ENCODE measurements at regions not wholly inside any gene's neighbourhood (a gene's known extent, or its start where the extent isn't known, plus 50 kb on each side); places are given as distances from the start of the nearest gene placed in this dataset.

GRCh38 chr18:10195529-10195928 lies 258.9 kb upstream of the APCDD1 start:
- no peaks in the 10 kb centered on the region for H3K9me3 ChIP-seq (ENCODE audit: control insufficient read depth, insufficient read depth, low read depth, low read length)
- in situ Hi-C loops (cut with HindIII; ENCODE audit: low pct_unique_long_range_greater_than_20kb, low sequenced_read_pairs), result no loop called here
- TF ChIP-seq REST (IDR thresholded peaks at IDR 0.05; ENCODE audit: insufficient read depth in 1 of 2, low read depth in 2 of 2, low read length in 1 of 2), result no peak
- TF ChIP-seq POLR2AphosphoS5 (IDR thresholded peaks at IDR 0.05; ENCODE audit: low read depth, low read length), result no peak
- TF ChIP-seq TCF7L2 (IDR thresholded peaks at IDR 0.05; ENCODE audit: low read depth, low read length), result no peak
- TF ChIP-seq, protein P1, sequence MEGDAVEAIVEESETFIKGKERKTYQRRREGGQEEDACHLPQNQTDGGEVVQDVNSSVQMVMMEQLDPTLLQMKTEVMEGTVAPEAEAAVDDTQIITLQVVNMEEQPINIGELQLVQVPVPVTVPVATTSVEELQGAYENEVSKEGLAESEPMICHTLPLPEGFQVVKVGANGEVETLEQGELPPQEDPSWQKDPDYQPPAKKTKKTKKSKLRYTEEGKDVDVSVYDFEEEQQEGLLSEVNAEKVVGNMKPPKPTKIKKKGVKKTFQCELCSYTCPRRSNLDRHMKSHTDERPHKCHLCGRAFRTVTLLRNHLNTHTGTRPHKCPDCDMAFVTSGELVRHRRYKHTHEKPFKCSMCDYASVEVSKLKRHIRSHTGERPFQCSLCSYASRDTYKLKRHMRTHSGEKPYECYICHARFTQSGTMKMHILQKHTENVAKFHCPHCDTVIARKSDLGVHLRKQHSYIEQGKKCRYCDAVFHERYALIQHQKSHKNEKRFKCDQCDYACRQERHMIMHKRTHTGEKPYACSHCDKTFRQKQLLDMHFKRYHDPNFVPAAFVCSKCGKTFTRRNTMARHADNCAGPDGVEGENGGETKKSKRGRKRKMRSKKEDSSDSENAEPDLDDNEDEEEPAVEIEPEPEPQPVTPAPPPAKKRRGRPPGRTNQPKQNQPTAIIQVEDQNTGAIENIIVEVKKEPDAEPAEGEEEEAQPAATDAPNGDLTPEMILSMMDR (IDR thresholded peaks at IDR 0.05), result no peak
- no peak for TF ChIP-seq SIN3A (IDR thresholded peaks at IDR 0.05; ENCODE audit: borderline replicate concordance, insufficient read depth, low read depth, low read length)
- no peak overlapping the region for H3K4me3 ChIP-seq (ENCODE audit: low read depth in 2 of 2, low read length in 2 of 2)
- ATAC-seq, result no peak
- no peak overlapping the region for H3K27ac ChIP-seq (ENCODE audit: low read length)
- H3K36me3 ChIP-seq (ENCODE audit: control insufficient read depth, insufficient read depth, low read length), result no peaks in the 10 kb centered on the region
- no TSS peak for BruUV-seq (replicated peaks)
- no peaks in the 10 kb centered on the region for H3K4me1 ChIP-seq (ENCODE audit: control insufficient read depth, insufficient read depth, low read length)
- H3K27me3 ChIP-seq (ENCODE audit: control insufficient read depth, insufficient read depth, low read length), result no peaks in the 10 kb centered on the region
- intact Hi-C loops (cut with micrococcal nuclease; ENCODE audit: unreplicated experiment), result no loop called here
- DNase-seq (ENCODE audit: low read depth, low spot score), result no peak
- ChIA-PET CTCF (no interaction called here), POLR2A (no interaction called here)

DNA sequence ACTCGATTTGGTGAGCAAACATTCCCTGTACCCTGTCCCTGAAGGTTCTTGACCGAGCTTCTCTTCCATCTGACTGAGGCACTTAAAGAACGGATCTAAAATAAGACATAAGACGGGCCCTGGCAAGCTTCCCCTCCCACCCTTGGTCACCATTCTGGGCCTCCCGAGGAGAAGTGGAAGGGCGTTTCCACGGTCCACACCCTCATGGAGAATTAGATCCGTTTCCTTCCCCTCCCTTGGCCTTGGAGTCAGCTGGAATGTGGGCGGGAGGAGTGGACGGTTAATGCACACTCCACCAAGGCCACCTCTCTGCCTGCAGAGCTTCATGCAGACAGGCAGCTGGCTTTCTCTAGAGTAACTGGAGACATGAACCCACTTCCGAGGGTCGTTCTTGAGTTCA lies 257.3 kb upstream of the APCDD1 start:
- no peak overlapping the region for H3K27ac ChIP-seq (ENCODE audit: low read length)
- ChIA-PET POLR2A (no interaction called here), CTCF (no interaction called here)
- no peak for DNase-seq (ENCODE audit: low read depth, low spot score)
- H3K36me3 ChIP-seq (ENCODE audit: control insufficient read depth, insufficient read depth, low read length), result no peaks in the 10 kb centered on the region
- no peak for ATAC-seq
- intact Hi-C loops (cut with micrococcal nuclease; ENCODE audit: unreplicated experiment), result no loop called here
- no TSS peak for BruUV-seq (replicated peaks)
- TF ChIP-seq POLR2AphosphoS5 (IDR thresholded peaks at IDR 0.05; ENCODE audit: low read depth, low read length) (no peak), SIN3A (IDR thresholded peaks at IDR 0.05; ENCODE audit: borderline replicate concordance, insufficient read depth, low read depth, low read length) (no peak), TCF7L2 (IDR thresholded peaks at IDR 0.05; ENCODE audit: low read depth, low read length) (no peak), REST (IDR thresholded peaks at IDR 0.05; ENCODE audit: insufficient read depth in 1 of 2, low read depth in 2 of 2, low read length in 1 of 2) (no peak)
- TF ChIP-seq, protein P1 (IDR thresholded peaks at IDR 0.05), result no peak
- in situ Hi-C loops (cut with HindIII; ENCODE audit: low pct_unique_long_range_greater_than_20kb, low sequenced_read_pairs), result no loop called here
- H3K4me1 ChIP-seq (ENCODE audit: control insufficient read depth, insufficient read depth, low read length), result no peaks in the 10 kb centered on the region
- H3K27me3 ChIP-seq (ENCODE audit: control insufficient read depth, insufficient read depth, low read length), result no peaks in the 10 kb centered on the region
- H3K9me3 ChIP-seq (ENCODE audit: control insufficient read depth, insufficient read depth, low read depth, low read length), result no peaks in the 10 kb centered on the region
- no peak overlapping the region for H3K4me3 ChIP-seq (ENCODE audit: low read depth in 2 of 2, low read length in 2 of 2)

Measured in Panc1 (cell line).